Epithelial cell of esophagus (primary cell): ENCODE measurements at regions not wholly inside any gene's neighbourhood (a gene's known extent, or its start where the extent isn't known, plus 50 kb on each side); places are given as distances from the start of the nearest gene placed in this dataset.

Experiments
- DNase-seq: peaks from one replicate; pipeline ENCODE4 v3.0.0; 2010; ENCODE audit warnings: low read depth
- H3K4me3 ChIP-seq: 2 replicates; pipeline ENCODE4 v1.5.1; 2011; ENCODE audit warnings: mild to moderate bottlenecking, low read length, control low read depth
- TF ChIP-seq, protein P1 (sequence below): IDR thresholded peaks from 2 replicates; pipeline ENCODE4 v1.5.1; 2011; ENCODE audit warnings: low read depth, mild to moderate bottlenecking, low read length, control low read depth, inconsistent platforms; ENCODE audit not compliant: insufficient read depth; ENCODE audit errors: missing control alignments

DNA sequence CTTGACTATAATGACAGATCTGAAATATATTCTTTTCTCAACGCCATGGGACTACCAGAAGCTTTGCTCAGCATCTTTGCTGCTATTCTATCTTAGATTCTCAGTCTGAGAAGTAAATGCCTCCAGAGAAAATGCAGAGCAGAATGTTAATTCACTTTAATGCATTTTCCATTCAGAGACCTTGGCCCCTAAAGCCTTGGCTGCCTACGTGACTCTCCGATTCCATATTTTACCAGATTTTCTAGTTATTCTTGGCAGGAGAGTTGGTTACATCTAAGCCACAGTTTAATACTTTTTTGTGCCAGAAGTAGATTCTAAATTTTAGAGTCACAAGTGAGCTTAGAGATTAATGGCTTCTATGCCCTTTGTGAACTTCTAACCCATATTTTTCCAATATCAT is 837.1 kb upstream of the POU3F3 start:
- no peak overlapping the region for H3K4me3 ChIP-seq
- TF ChIP-seq, protein P1, sequence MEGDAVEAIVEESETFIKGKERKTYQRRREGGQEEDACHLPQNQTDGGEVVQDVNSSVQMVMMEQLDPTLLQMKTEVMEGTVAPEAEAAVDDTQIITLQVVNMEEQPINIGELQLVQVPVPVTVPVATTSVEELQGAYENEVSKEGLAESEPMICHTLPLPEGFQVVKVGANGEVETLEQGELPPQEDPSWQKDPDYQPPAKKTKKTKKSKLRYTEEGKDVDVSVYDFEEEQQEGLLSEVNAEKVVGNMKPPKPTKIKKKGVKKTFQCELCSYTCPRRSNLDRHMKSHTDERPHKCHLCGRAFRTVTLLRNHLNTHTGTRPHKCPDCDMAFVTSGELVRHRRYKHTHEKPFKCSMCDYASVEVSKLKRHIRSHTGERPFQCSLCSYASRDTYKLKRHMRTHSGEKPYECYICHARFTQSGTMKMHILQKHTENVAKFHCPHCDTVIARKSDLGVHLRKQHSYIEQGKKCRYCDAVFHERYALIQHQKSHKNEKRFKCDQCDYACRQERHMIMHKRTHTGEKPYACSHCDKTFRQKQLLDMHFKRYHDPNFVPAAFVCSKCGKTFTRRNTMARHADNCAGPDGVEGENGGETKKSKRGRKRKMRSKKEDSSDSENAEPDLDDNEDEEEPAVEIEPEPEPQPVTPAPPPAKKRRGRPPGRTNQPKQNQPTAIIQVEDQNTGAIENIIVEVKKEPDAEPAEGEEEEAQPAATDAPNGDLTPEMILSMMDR = no peak
- no peak for DNase-seq

DNA sequence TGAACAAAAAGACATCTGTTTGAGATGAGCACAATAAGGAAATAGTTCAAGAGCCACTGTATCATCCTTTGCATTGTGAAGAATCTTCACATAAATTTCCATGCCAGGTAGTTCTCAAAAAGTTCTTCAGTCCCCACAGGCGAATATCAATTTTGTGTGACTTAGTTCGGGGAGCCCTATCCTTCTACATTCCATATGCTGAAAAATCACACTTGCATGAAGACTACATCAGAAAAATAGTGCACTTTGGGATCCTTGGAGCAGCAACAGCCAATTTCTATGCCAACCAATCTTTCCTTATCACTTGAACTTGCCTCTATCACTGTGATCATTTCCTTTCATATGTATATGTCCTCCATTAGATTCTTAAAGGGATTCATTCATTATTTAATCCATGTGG is 830.6 kb upstream of the POU3F3 start:
- no peak for DNase-seq
- TF ChIP-seq, protein P1 = no peak
- H3K4me3 ChIP-seq = no peak overlapping the region

DNA sequence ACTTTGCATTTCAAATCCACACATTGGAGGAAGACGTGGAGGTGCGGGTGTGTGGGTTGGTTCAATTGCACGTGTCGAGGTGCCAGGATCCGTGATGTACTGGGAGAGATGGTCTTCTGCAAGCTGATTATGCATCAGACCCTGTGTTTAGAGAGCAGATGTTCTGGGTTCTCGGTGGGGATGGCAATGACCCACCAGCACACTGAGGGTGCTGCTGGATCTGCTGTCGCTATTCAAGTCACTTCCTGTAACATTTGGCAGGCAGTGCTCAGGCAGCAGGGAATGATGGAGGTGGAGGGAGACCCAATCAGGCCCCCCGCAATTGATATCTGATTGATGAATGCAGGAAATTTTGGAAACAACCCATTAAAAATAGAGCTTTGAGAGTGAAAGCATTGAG is 830.1 kb upstream of the POU3F3 start:
- DNase-seq = no peak
- TF ChIP-seq, protein P1 = no peak
- no peak overlapping the region for H3K4me3 ChIP-seq

GRCh38 chr2:104025295-104025694 is 828.6 kb upstream of the POU3F3 start:
- TF ChIP-seq, protein P1 = no peak
- peak; percentile 2 for DNase-seq
- H3K4me3 ChIP-seq = no peak overlapping the region

- no peak overlapping the region for H3K4me3 ChIP-seq
- TF ChIP-seq, protein P1 = no peak
- DNase-seq = no peak
Observed at GRCh38 chr2:104026725-104027124, 827.2 kb upstream of the POU3F3 start.

- TF ChIP-seq, protein P1 = no peak
- DNase-seq = no peak
Observed at GRCh38 chr2:104027321-104027720, 826.6 kb upstream of the POU3F3 start.

GRCh38 chr2:104028061-104028460 is 825.9 kb upstream of the POU3F3 start:
- TF ChIP-seq, protein P1 = no peak
- no peak for DNase-seq
- no peak overlapping the region for H3K4me3 ChIP-seq

More at GRCh38 chr2:104027321-104027720, 826.6 kb upstream of the POU3F3 start:
- H3K4me3 ChIP-seq = no peak overlapping the region
